Mesendoderm (in vitro differentiated cells): ENCODE measurements at regions not wholly inside any gene's neighbourhood (a gene's known extent, or its start where the extent isn't known, plus 50 kb on each side); places are given as distances from the start of the nearest gene placed in this dataset.
A peak's percentile ranks its signal among the peaks of the same experiment; 100 is the strongest.

ENCODE experiments used
- DNase-seq: peaks from one replicate; pipeline ENCODE4 v3.0.0; 2013
- H2AK5ac ChIP-seq: 2 replicates; pipeline ENCODE4 v1.6.1; 2013; ENCODE audit warnings: low read length, inconsistent platforms
- H2BK120ac ChIP-seq: 2 replicates; pipeline ENCODE4 v1.6.1; 2013; ENCODE audit warnings: low read depth, mild to moderate bottlenecking, low read length, moderate library complexity, mixed read lengths
- H2BK15ac ChIP-seq: replicated peaks from 2 replicates; pipeline ENCODE4 v1.6.1; 2013; ENCODE audit warnings: low read depth, mild to moderate bottlenecking, moderate library complexity
- H2BK5ac ChIP-seq: 2 replicates; pipeline ENCODE4 v1.6.1; 2013; ENCODE audit warnings: low read length, inconsistent platforms
- H3K18ac ChIP-seq: 2 replicates; pipeline ENCODE4 v1.6.1; 2013; ENCODE audit warnings: mild to moderate bottlenecking, low read length, mixed read lengths
- H3K23ac ChIP-seq: one replicate; pipeline ENCODE4 v1.6.1; 2013; ENCODE audit warnings: low read length
- H3K27ac ChIP-seq: 2 replicates; pipeline ENCODE4 v1.5.1; 2013; ENCODE audit warnings: low read depth, mild to moderate bottlenecking, inconsistent platforms, low read length, moderate library complexity
- H3K27me3 ChIP-seq: 2 replicates; pipeline ENCODE4 v1.6.1; 2013; ENCODE audit warnings: low read length, control low read depth, mild to moderate bottlenecking, inconsistent platforms; ENCODE audit not compliant: insufficient read depth, poor library complexity
- H3K36me3 ChIP-seq: 2 replicates; pipeline ENCODE4 v1.6.1; 2013; ENCODE audit warnings: low read length, inconsistent platforms; ENCODE audit not compliant: control insufficient read depth, insufficient read depth
- H3K4ac ChIP-seq: one replicate; pipeline ENCODE4 v1.6.1; 2013; ENCODE audit warnings: low read depth, mild to moderate bottlenecking, low read length, moderate library complexity
- H3K4me1 ChIP-seq: 2 replicates; pipeline ENCODE4 v1.6.1; 2013; ENCODE audit warnings: low read depth, low read length, inconsistent platforms; ENCODE audit not compliant: control insufficient read depth
- H3K4me2 ChIP-seq: 2 replicates; pipeline ENCODE4 v1.6.1; 2013; ENCODE audit warnings: low read length
- H3K4me3 ChIP-seq: 2 replicates; pipeline ENCODE4 v1.5.1; 2013; ENCODE audit warnings: mild to moderate bottlenecking, low read length
- H3K56ac ChIP-seq: one replicate; pipeline ENCODE4 v1.6.1; 2013; ENCODE audit warnings: low read length
- H3K79me1 ChIP-seq: 2 replicates; pipeline ENCODE4 v1.6.1; 2013; ENCODE audit warnings: low read length, inconsistent platforms
- H3K79me2 ChIP-seq: 2 replicates; pipeline ENCODE4 v1.6.1; 2013; ENCODE audit warnings: mild to moderate bottlenecking, low read length; ENCODE audit not compliant: control insufficient read depth, insufficient read depth
- H3K9ac ChIP-seq: 2 replicates; pipeline ENCODE4 v1.6.1; 2013; ENCODE audit warnings: low read length, inconsistent platforms
- H4K5ac ChIP-seq: one replicate; pipeline ENCODE4 v1.6.1; 2013; ENCODE audit warnings: low read length
- H4K8ac ChIP-seq: one replicate; pipeline ENCODE4 v1.6.1; 2013; ENCODE audit warnings: low read depth, mild to moderate bottlenecking, control low read depth, low read length, moderate library complexity
- WGBS: extraction: QIAGEN DNeasy Blood & Tissue Kit; methylation state at CpG from one replicate; pipeline ENCODE4 v1.1.7; 2013; ENCODE audit warnings: low lambda C conversion rate, missing lambda C conversion rate; ENCODE audit not compliant: insufficient coverage; ENCODE audit errors: extremely low coverage; 5-methylcytosine and 5-hydroxymethylcytosine counted together

- H3K9ac ChIP-seq = no peak overlapping the region
- H2BK5ac ChIP-seq = no peak overlapping the region
- H3K4me2 ChIP-seq = no peak overlapping the region
- H3K18ac ChIP-seq = no peak overlapping the region
- H3K36me3 ChIP-seq = no peaks in the 10 kb centered on the region
- H3K27ac ChIP-seq = no peak overlapping the region
- H3K56ac ChIP-seq = no peak overlapping the region
- no CpG with 5 or more reads among the region's 6 CpGs for WGBS
- H3K4me3 ChIP-seq = no peak overlapping the region
- peaks cover 3% of the 10 kb centered on the region for H3K4me1 ChIP-seq
- no peak overlapping the region for H2BK120ac ChIP-seq
- no peaks in the 10 kb centered on the region for H3K79me1 ChIP-seq
- no peaks in the 10 kb centered on the region for H3K27me3 ChIP-seq
- H2AK5ac ChIP-seq = no peak overlapping the region
- H3K23ac ChIP-seq = no peak overlapping the region
- H3K4ac ChIP-seq = no peak overlapping the region
- DNase-seq = no peak
- no peak overlapping the region for H4K5ac ChIP-seq
- H4K8ac ChIP-seq = no peak overlapping the region
- H3K79me2 ChIP-seq = no peaks in the 10 kb centered on the region
- H2BK15ac ChIP-seq = no peak overlapping the region
Observed at GRCh38 chr9:26539867-26540493, 352.6 kb downstream of the CAAP1 start.

GRCh38 chr9:26537211-26537610 is 355.4 kb downstream of the CAAP1 start:
- WGBS = no CpG with 5 or more reads among the region's 4 CpGs
- H3K36me3 ChIP-seq = no peaks in the 10 kb centered on the region
- H3K27me3 ChIP-seq = no peaks in the 10 kb centered on the region
- no peak overlapping the region for H2BK15ac ChIP-seq
- no peaks in the 10 kb centered on the region for H3K79me2 ChIP-seq
- H4K5ac ChIP-seq = no peak overlapping the region
- H2AK5ac ChIP-seq = no peak overlapping the region
- H3K4ac ChIP-seq = no peak overlapping the region
- no peak overlapping the region for H3K27ac ChIP-seq
- no peak overlapping the region for H3K18ac ChIP-seq
- H3K4me3 ChIP-seq = no peak overlapping the region
- DNase-seq = peak; percentile 7
- no peak overlapping the region for H2BK120ac ChIP-seq
- no peak overlapping the region for H3K56ac ChIP-seq
- H4K8ac ChIP-seq = no peak overlapping the region
- H3K4me1 ChIP-seq = peaks cover 3% of the 10 kb centered on the region
- H3K9ac ChIP-seq = no peak overlapping the region
- no peaks in the 10 kb centered on the region for H3K79me1 ChIP-seq
- no peak overlapping the region for H3K4me2 ChIP-seq
- H3K23ac ChIP-seq = no peak overlapping the region
- H2BK5ac ChIP-seq = no peak overlapping the region

- Histone ChIP-seq H2BK120ac (no peak overlapping the region), H3K79me2 (no peaks in the 10 kb centered on the region), H4K5ac (no peak overlapping the region), H2BK5ac (no peak overlapping the region), H4K8ac (no peak overlapping the region), H3K18ac (no peak overlapping the region), H3K4me1 (peaks cover 3% of the 10 kb centered on the region), H3K4ac (no peak overlapping the region), H3K36me3 (no peaks in the 10 kb centered on the region), H3K79me1 (no peaks in the 10 kb centered on the region), H3K27ac (no peak overlapping the region), H3K4me2 (no peak overlapping the region), H3K9ac (no peak overlapping the region), H3K56ac (no peak overlapping the region), H3K4me3 (no peak overlapping the region), H2BK15ac (no peak overlapping the region), H3K27me3 (no peaks in the 10 kb centered on the region), H3K23ac (no peak overlapping the region), H2AK5ac (no peak overlapping the region)
- DNase-seq = peak; percentile 58
- WGBS = no CpG with 5 or more reads among the region's 1 CpG
Observed at GRCh38 chr9:26535151-26535550, 357.5 kb downstream of the CAAP1 start.

- Histone ChIP-seq H3K18ac (no peak overlapping the region), H2BK120ac (no peak overlapping the region), H3K36me3 (no peaks in the 10 kb centered on the region), H3K27me3 (no peaks in the 10 kb centered on the region), H3K4me3 (no peak overlapping the region), H4K8ac (no peak overlapping the region), H3K79me1 (no peaks in the 10 kb centered on the region), H3K23ac (no peak overlapping the region), H3K27ac (no peak overlapping the region), H2BK5ac (no peak overlapping the region), H2AK5ac (no peak overlapping the region), H2BK15ac (no peak overlapping the region), H3K79me2 (no peaks in the 10 kb centered on the region), H4K5ac (no peak overlapping the region), H3K56ac (no peak overlapping the region), H3K4ac (no peak overlapping the region), H3K9ac (no peak overlapping the region), H3K4me1 (no peaks in the 10 kb centered on the region), H3K4me2 (no peak overlapping the region)
- no CpG with 5 or more reads among the region's 2 CpGs for WGBS
- no peak for DNase-seq
Observed at GRCh38 chr9:26530841-26531240, 361.8 kb downstream of the CAAP1 start.

- H3K4ac ChIP-seq = no peak overlapping the region
- WGBS = no CpG with 5 or more reads among the region's 4 CpGs
Observed at GRCh38 chr9:26527931-26528330, 364.7 kb downstream of the CAAP1 start.

GRCh38 chr9:26524267-26524666 is 368.3 kb downstream of the CAAP1 start:
- Histone ChIP-seq H3K27ac (no peak overlapping the region), H3K4ac (no peak overlapping the region), H3K9ac (no peak overlapping the region), H3K23ac (no peak overlapping the region), H2BK15ac (no peak overlapping the region), H3K56ac (no peak overlapping the region), H2BK120ac (no peak overlapping the region), H3K36me3 (no peaks in the 10 kb centered on the region), H3K4me3 (no peak overlapping the region), H2AK5ac (no peak overlapping the region), H3K27me3 (no peaks in the 10 kb centered on the region), H4K5ac (no peak overlapping the region), H3K4me1 (no peaks in the 10 kb centered on the region), H3K79me2 (no peaks in the 10 kb centered on the region), H2BK5ac (no peak overlapping the region), H3K4me2 (no peak overlapping the region), H3K18ac (no peak overlapping the region), H4K8ac (no peak overlapping the region), H3K79me1 (no peaks in the 10 kb centered on the region)
- DNase-seq = no peak
- no CpG with 5 or more reads among the region's 1 CpG for WGBS

More at GRCh38 chr9:26527931-26528330, 364.7 kb downstream of the CAAP1 start:
- H3K56ac ChIP-seq = no peak overlapping the region
- H3K4me3 ChIP-seq = no peak overlapping the region
- H3K18ac ChIP-seq = no peak overlapping the region
- no peak overlapping the region for H4K8ac ChIP-seq
- no peak for DNase-seq
- no peaks in the 10 kb centered on the region for H3K27me3 ChIP-seq
- H2AK5ac ChIP-seq = no peak overlapping the region
- H3K4me1 ChIP-seq = no peaks in the 10 kb centered on the region
- H2BK120ac ChIP-seq = no peak overlapping the region
- no peak overlapping the region for H3K4me2 ChIP-seq
- no peaks in the 10 kb centered on the region for H3K79me2 ChIP-seq
- no peaks in the 10 kb centered on the region for H3K79me1 ChIP-seq
- no peaks in the 10 kb centered on the region for H3K36me3 ChIP-seq
- no peak overlapping the region for H3K23ac ChIP-seq
- H3K27ac ChIP-seq = no peak overlapping the region
- H4K5ac ChIP-seq = no peak overlapping the region
- no peak overlapping the region for H2BK15ac ChIP-seq
- no peak overlapping the region for H2BK5ac ChIP-seq
- no peak overlapping the region for H3K9ac ChIP-seq
